ENCODE measurements at regions not wholly inside any gene's neighbourhood (a gene's known extent, or its start where the extent isn't known, plus 50 kb on each side); places are given as distances from the start of the nearest gene placed in this dataset.

DNA sequence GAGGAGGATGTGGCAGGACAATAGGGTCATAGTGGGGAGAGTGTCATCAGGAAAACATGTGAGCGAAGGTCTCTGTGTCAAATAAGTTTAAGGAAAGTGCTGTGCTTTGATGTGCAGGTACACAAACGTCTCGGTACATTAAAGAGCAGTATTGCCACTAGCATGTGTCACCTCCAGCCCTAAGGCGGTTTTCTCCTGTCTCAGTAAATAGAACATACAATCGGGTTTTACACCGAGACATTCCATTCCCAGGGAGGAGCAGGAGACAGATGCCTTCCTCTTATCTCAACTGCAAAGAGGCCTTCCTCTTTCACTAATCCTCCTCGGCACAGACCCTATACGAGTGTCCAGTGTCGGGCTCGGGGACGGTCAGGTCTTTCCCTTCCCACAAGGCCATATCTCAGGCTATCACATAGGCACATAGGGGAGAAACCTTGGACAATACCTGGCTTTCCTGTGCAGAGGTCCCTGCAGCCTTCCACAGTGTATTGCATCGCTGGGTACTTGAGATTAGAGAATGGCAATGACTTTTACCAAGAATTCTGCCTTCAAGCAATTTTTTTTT is 684.5 kb downstream of the PDHA2 start:
- TF ChIP-seq POLR2A (IDR thresholded peaks at IDR 0.05), result no peak
- TF ChIP-seq, protein P1, sequence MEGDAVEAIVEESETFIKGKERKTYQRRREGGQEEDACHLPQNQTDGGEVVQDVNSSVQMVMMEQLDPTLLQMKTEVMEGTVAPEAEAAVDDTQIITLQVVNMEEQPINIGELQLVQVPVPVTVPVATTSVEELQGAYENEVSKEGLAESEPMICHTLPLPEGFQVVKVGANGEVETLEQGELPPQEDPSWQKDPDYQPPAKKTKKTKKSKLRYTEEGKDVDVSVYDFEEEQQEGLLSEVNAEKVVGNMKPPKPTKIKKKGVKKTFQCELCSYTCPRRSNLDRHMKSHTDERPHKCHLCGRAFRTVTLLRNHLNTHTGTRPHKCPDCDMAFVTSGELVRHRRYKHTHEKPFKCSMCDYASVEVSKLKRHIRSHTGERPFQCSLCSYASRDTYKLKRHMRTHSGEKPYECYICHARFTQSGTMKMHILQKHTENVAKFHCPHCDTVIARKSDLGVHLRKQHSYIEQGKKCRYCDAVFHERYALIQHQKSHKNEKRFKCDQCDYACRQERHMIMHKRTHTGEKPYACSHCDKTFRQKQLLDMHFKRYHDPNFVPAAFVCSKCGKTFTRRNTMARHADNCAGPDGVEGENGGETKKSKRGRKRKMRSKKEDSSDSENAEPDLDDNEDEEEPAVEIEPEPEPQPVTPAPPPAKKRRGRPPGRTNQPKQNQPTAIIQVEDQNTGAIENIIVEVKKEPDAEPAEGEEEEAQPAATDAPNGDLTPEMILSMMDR (IDR thresholded peaks at IDR 0.05), result no peak
